ENCODE measurements at regions not wholly inside any gene's neighbourhood (a gene's known extent, or its start where the extent isn't known, plus 50 kb on each side); places are given as distances from the start of the nearest gene placed in this dataset.
A peak's percentile ranks its signal among the peaks of the same experiment; 100 is the strongest.

GRCh38 chrX:78213331-78213730 is 73.9 kb upstream of the TAF9B start:
- 43% methylated on average over 3 of the region's 4 CpGs for WGBS (ENCODE audit: insufficient coverage)
- peaks cover 4% of the 10 kb centered on the region for H3K9me3 ChIP-seq (replicated peaks; ENCODE audit: control insufficient read depth, low read depth, low read length)
- DNase-seq, result no peak
- no peaks in the 10 kb centered on the region for H3K27me3 ChIP-seq (ENCODE audit: control insufficient read depth, insufficient read depth, low read length)
- no peaks in the 10 kb centered on the region for H3K4me1 ChIP-seq (ENCODE audit: control insufficient read depth, insufficient read depth, low read length)
- H3K27ac ChIP-seq (ENCODE audit: low read length), result no peak overlapping the region
- H3K36me3 ChIP-seq (ENCODE audit: control insufficient read depth, insufficient read depth, low read length), result no peaks in the 10 kb centered on the region
- H3K4me3 ChIP-seq (ENCODE audit: low read length), result no peak overlapping the region

GRCh38 chrX:78199851-78200250 is 60.4 kb upstream of the TAF9B start:
- H3K9me3 ChIP-seq (replicated peaks; ENCODE audit: control insufficient read depth, low read depth, low read length), result no peaks in the 10 kb centered on the region
- H3K27me3 ChIP-seq (ENCODE audit: control insufficient read depth, insufficient read depth, low read length), result no peaks in the 10 kb centered on the region
- H3K27ac ChIP-seq (ENCODE audit: low read length), result no peak overlapping the region
- no peak overlapping the region for H3K4me3 ChIP-seq (ENCODE audit: low read length)
- peak; percentile 0 for DNase-seq
- H3K4me1 ChIP-seq (ENCODE audit: control insufficient read depth, insufficient read depth, low read length), result no peaks in the 10 kb centered on the region
- H3K36me3 ChIP-seq (ENCODE audit: control insufficient read depth, insufficient read depth, low read length), result no peaks in the 10 kb centered on the region
